Smooth muscle cell (in vitro differentiated cells): ENCODE measurements at regions not wholly inside any gene's neighbourhood (a gene's known extent, or its start where the extent isn't known, plus 50 kb on each side); places are given as distances from the start of the nearest gene placed in this dataset.

Source experiments
- DNase-seq: peaks from one replicate; lab custom pipeline; 2025; ENCODE audit not compliant: unreplicated experiment; lab: John Stamatoyannopoulos, UW
- H2AFZ ChIP-seq: fragments of 200-600 bp; sonication (generic); 2 replicates; pipeline ENCODE4 v1.6.0; 2016; ENCODE audit warnings: antibody characterized with exemption, low read depth, mild to moderate bottlenecking
- H3F3A ChIP-seq: fragments of 200-600 bp; sonication (generic); 2 replicates; pipeline ENCODE4 v1.6.0; 2017; ENCODE audit warnings: antibody characterized with exemption, low read depth
- H3K27ac ChIP-seq: fragments of 200-600 bp; sonication (generic); 2 replicates; pipeline ENCODE4 v1.5.1; 2016; ENCODE audit warnings: low read depth, mild to moderate bottlenecking
- H3K27me3 ChIP-seq: fragments of 200-600 bp; sonication (generic); 2 replicates; pipeline ENCODE4 v1.6.1; 2016; ENCODE audit warnings: low read depth, mild to moderate bottlenecking
- H3K36me3 ChIP-seq: fragments of 200-600 bp; sonication (generic); 2 replicates; pipeline ENCODE4 v1.5.1; 2016; ENCODE audit warnings: low read depth
- H3K4me1 ChIP-seq: fragments of 200-600 bp; sonication (generic); 2 replicates; pipeline ENCODE4 v1.5.1; 2016; ENCODE audit warnings: low read depth
- H3K4me2 ChIP-seq: fragments of 200-600 bp; sonication (generic); 2 replicates; pipeline ENCODE4 v1.6.0; 2016; ENCODE audit warnings: mild to moderate bottlenecking
- H3K4me3 ChIP-seq: fragments of 200-600 bp; sonication (generic); 2 replicates; pipeline ENCODE4 v1.5.1; 2016; ENCODE audit warnings: mild to moderate bottlenecking
- H3K79me2 ChIP-seq: fragments of 200-600 bp; sonication (generic); 2 replicates; pipeline ENCODE4 v1.6.0; 2016; ENCODE audit warnings: low read depth, mild to moderate bottlenecking
- H3K9ac ChIP-seq: fragments of 200-600 bp; sonication (generic); 2 replicates; pipeline ENCODE4 v1.6.0; 2016; ENCODE audit warnings: low read depth
- H3K9me3 ChIP-seq: fragments of 200-600 bp; sonication (generic); replicated peaks from 2 replicates; pipeline ENCODE4 v1.5.1; 2016; ENCODE audit warnings: low read depth
- H4K20me1 ChIP-seq: fragments of 200-600 bp; sonication (generic); 2 replicates; pipeline ENCODE4 v1.6.0; 2016; ENCODE audit warnings: low read depth
- CTCF ChIP-seq: fragments of 200-600 bp; sonication (generic); IDR thresholded peaks from 2 replicates; pipeline ENCODE4 v1.5.1; 2017; ENCODE audit warnings: borderline replicate concordance, mild to moderate bottlenecking, antibody characterized with exemption; ENCODE audit not compliant: insufficient read depth, poor library complexity, severe bottlenecking
- WGBS: methylation state at CpG from one replicate; pipeline ENCODE4 v1.1.7; 2016; ENCODE audit warnings: low lambda C conversion rate; 5-methylcytosine and 5-hydroxymethylcytosine counted together

- Histone ChIP-seq H3K9me3 (no peaks in the 10 kb centered on the region), H4K20me1 (no peaks in the 10 kb centered on the region), H3F3A (peaks cover 6% of the 10 kb centered on the region), H3K9ac (no peak overlapping the region), H3K27ac (no peak overlapping the region), H3K4me2 (no peak overlapping the region), H2AFZ (no peak overlapping the region), H3K36me3 (no peaks in the 10 kb centered on the region), H3K4me1 (peaks cover 15% of the 10 kb centered on the region), H3K4me3 (no peak overlapping the region), H3K79me2 (no peaks in the 10 kb centered on the region), H3K27me3 (no peaks in the 10 kb centered on the region)
- DNase-seq = no peak
- 32% methylated on average over 1 of the region's 1 CpG for WGBS
- TF ChIP-seq CTCF = no peak
These were observed 443.7 kb downstream of the GJA1 start for GRCh38 chr6:121879149-121879548.

GRCh38 chr6:121880831-121881230 lies 445.4 kb downstream of the GJA1 start:
- no peak overlapping the region for H3K4me2 ChIP-seq
- peak overlapping the region; percentile 4 for H2AFZ ChIP-seq
- H3K9ac ChIP-seq = no peak overlapping the region
- H3K4me3 ChIP-seq = no peak overlapping the region
- H4K20me1 ChIP-seq = no peaks in the 10 kb centered on the region
- TF ChIP-seq CTCF = no peak
- H3K4me1 ChIP-seq = peaks cover 31% of the 10 kb centered on the region
- no peaks in the 10 kb centered on the region for H3K79me2 ChIP-seq
- peaks cover 15% of the 10 kb centered on the region for H3F3A ChIP-seq
- H3K9me3 ChIP-seq = no peaks in the 10 kb centered on the region
- no peaks in the 10 kb centered on the region for H3K36me3 ChIP-seq
- no peak for DNase-seq
- H3K27me3 ChIP-seq = no peaks in the 10 kb centered on the region
- H3K27ac ChIP-seq = peak overlapping the region; percentile 38

GRCh38 chr6:121881974-121882667 lies 446.7 kb downstream of the GJA1 start:
- Histone ChIP-seq H3K79me2 (no peaks in the 10 kb centered on the region), H4K20me1 (no peaks in the 10 kb centered on the region), H3K4me2 (peak overlapping the region; percentile 62), H3K4me3 (no peak overlapping the region), H2AFZ (no peak overlapping the region), H3F3A (peaks cover 19% of the 10 kb centered on the region), H3K9me3 (no peaks in the 10 kb centered on the region), H3K4me1 (peaks cover 35% of the 10 kb centered on the region), H3K27me3 (no peaks in the 10 kb centered on the region), H3K27ac (peak overlapping the region; percentile 94), H3K9ac (no peak overlapping the region), H3K36me3 (no peaks in the 10 kb centered on the region)
- no peak for TF ChIP-seq CTCF
- WGBS = 61% methylated on average over 2 of the region's 2 CpGs
- no peak for DNase-seq

GRCh38 chr6:121884091-121884490 lies 448.6 kb downstream of the GJA1 start:
- Histone ChIP-seq H3K4me3 (no peak overlapping the region), H3K4me1 (peaks cover 35% of the 10 kb centered on the region), H3K27me3 (no peaks in the 10 kb centered on the region), H2AFZ (no peak overlapping the region), H3K9ac (no peak overlapping the region), H3K9me3 (no peaks in the 10 kb centered on the region), H3F3A (peaks cover 23% of the 10 kb centered on the region), H3K4me2 (peak overlapping the region; percentile 48), H3K27ac (peak overlapping the region; percentile 94), H4K20me1 (no peaks in the 10 kb centered on the region), H3K36me3 (no peaks in the 10 kb centered on the region), H3K79me2 (no peaks in the 10 kb centered on the region)
- DNase-seq = no peak
- TF ChIP-seq CTCF = no peak
- 46% methylated on average over 4 of the region's 4 CpGs for WGBS
